ENCODE measurements at regions not wholly inside any gene's neighbourhood (a gene's known extent, or its start where the extent isn't known, plus 50 kb on each side); places are given as distances from the start of the nearest gene placed in this dataset.

DNA sequence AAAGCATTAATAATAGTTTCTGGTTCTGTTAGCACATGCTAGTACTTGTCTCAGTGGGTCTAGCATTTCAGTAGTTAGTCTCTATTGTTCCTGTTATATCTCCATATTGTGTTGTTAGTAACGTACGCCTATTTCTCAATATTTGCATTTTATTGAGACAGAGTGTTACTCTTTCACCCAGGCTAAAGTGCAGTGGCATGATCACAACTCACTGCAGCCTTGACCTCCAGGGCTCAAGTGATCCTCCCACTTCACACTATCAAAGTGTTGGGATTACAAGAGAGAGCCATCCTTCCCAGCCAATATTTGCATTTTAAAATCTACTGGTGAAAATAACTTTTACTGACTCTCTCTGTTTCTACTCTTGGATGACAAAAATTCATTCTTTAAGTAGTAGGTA lies 154.6 kb upstream of the PRR20A start:
- TF ChIP-seq, protein P1, sequence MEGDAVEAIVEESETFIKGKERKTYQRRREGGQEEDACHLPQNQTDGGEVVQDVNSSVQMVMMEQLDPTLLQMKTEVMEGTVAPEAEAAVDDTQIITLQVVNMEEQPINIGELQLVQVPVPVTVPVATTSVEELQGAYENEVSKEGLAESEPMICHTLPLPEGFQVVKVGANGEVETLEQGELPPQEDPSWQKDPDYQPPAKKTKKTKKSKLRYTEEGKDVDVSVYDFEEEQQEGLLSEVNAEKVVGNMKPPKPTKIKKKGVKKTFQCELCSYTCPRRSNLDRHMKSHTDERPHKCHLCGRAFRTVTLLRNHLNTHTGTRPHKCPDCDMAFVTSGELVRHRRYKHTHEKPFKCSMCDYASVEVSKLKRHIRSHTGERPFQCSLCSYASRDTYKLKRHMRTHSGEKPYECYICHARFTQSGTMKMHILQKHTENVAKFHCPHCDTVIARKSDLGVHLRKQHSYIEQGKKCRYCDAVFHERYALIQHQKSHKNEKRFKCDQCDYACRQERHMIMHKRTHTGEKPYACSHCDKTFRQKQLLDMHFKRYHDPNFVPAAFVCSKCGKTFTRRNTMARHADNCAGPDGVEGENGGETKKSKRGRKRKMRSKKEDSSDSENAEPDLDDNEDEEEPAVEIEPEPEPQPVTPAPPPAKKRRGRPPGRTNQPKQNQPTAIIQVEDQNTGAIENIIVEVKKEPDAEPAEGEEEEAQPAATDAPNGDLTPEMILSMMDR (IDR thresholded peaks at IDR 0.05) = no peak
- TF ChIP-seq POLR2A (IDR thresholded peaks at IDR 0.05) = no peak
